ENCODE measurements at regions not wholly inside any gene's neighbourhood (a gene's known extent, or its start where the extent isn't known, plus 50 kb on each side); places are given as distances from the start of the nearest gene placed in this dataset.

- TF ChIP-seq, protein P1, sequence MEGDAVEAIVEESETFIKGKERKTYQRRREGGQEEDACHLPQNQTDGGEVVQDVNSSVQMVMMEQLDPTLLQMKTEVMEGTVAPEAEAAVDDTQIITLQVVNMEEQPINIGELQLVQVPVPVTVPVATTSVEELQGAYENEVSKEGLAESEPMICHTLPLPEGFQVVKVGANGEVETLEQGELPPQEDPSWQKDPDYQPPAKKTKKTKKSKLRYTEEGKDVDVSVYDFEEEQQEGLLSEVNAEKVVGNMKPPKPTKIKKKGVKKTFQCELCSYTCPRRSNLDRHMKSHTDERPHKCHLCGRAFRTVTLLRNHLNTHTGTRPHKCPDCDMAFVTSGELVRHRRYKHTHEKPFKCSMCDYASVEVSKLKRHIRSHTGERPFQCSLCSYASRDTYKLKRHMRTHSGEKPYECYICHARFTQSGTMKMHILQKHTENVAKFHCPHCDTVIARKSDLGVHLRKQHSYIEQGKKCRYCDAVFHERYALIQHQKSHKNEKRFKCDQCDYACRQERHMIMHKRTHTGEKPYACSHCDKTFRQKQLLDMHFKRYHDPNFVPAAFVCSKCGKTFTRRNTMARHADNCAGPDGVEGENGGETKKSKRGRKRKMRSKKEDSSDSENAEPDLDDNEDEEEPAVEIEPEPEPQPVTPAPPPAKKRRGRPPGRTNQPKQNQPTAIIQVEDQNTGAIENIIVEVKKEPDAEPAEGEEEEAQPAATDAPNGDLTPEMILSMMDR (IDR thresholded peaks at IDR 0.05), result no peak
- TF ChIP-seq POLR2A (IDR thresholded peaks at IDR 0.05) (no peak), POLR2AphosphoS5 (IDR thresholded peaks at IDR 0.05) (peak in 3 of 4 donors; percentile 70 to 80 (median 78))
Observed at GRCh38 chr14:94936401-94936892, 166.5 kb upstream of the GSC start.
